H1 (cell line): ENCODE measurements at regions not wholly inside any gene's neighbourhood (a gene's known extent, or its start where the extent isn't known, plus 50 kb on each side); places are given as distances from the start of the nearest gene placed in this dataset.

Experiments used
- PHF8 ChIP-seq: fragments of 200-600 bp; sonication (generic); conservative IDR thresholded peaks from 2 replicates; pipeline ENCODE4 v1.7.1; 2012; ENCODE audit warnings: low read depth, mild to moderate bottlenecking, inconsistent platforms, low read length, moderate library complexity
- POLR2A ChIP-seq, 2 experiments: IDR thresholded peaks; 1 replicate in 1 of 2; 2 replicates in 1 of 2; pipeline ENCODE4 v1.6.1; 2011; ENCODE audit warnings: low read depth in 2 of 2, low read length in 2 of 2, mild to moderate bottlenecking in 2 of 2; ENCODE audit errors: control extremely low read depth in 1 of 2
- YY1 ChIP-seq: IDR thresholded peaks from 2 replicates; pipeline ENCODE4 v1.6.1; 2011; ENCODE audit warnings: low read depth, mild to moderate bottlenecking, low read length

- TF ChIP-seq PHF8 = no peak
- no peak for TF ChIP-seq YY1
- TF ChIP-seq POLR2A (IDR thresholded peaks at IDR 0.05; ENCODE audit: control extremely low read depth in 1 of 2, low read depth in 2 of 2, low read length in 2 of 2) = no peak
These were observed 731.4 kb downstream of the GALC start for GRCh38 chr14:87261621-87262020.
